A204.1 (cell line): ENCODE measurements at regions not wholly inside any gene's neighbourhood (a gene's known extent, or its start where the extent isn't known, plus 50 kb on each side); places are given as distances from the start of the nearest gene placed in this dataset.
"Not testable (repeated sequence)": the region's sequence is repeated elsewhere in the genome, so short reads cannot be mapped to it uniquely, and the experiment has no call there.

Source experiments
- FAIRE-seq: peaks from 2 replicates; lab custom pipeline; 2012; peaks lifted over from hg19 to GRCh38; lab: Jason Lieb, UNC

- no peak for FAIRE-seq
Observed at GRCh38 chr6:26267083-26267589, 97.9 kb upstream of the BTN3A2 start.

- FAIRE-seq: no peak
Observed at GRCh38 chr6:26268659-26269402, 96.2 kb upstream of the BTN3A2 start.

GRCh38 chr6:26269531-26270485, 95.2 kb upstream of the BTN3A2 start:
- no peak for FAIRE-seq

- FAIRE-seq: no peak
Observed at GRCh38 chr6:26270486-26270861, 94.5 kb upstream of the BTN3A2 start.

GRCh38 chr6:26270903-26271667, 93.9 kb upstream of the BTN3A2 start:
- peak; percentile 98 for FAIRE-seq

- FAIRE-seq: no peak
Observed at GRCh38 chr6:26271668-26272024, 93.4 kb upstream of the BTN3A2 start.

- no peak for FAIRE-seq
Observed at GRCh38 chr6:26272171-26272637, 92.8 kb upstream of the BTN3A2 start.

GRCh38 chr6:26273673-26274588, 91.1 kb upstream of the BTN3A2 start:
- no peak for FAIRE-seq

GRCh38 chr6:26275663-26276062, 89.3 kb upstream of the BTN3A2 start:
- FAIRE-seq: no peak

- no peak for FAIRE-seq
Observed at GRCh38 chr6:26276841-26277648, 88.0 kb upstream of the BTN3A2 start.

GRCh38 chr6:26278536-26278935, 86.5 kb upstream of the BTN3A2 start:
- FAIRE-seq: peak; percentile 39

- not testable (repeated sequence) for FAIRE-seq
Observed at GRCh38 chr6:26279371-26279770, 85.6 kb upstream of the BTN3A2 start.

GRCh38 chr6:26280407-26280806, 84.6 kb upstream of the BTN3A2 start:
- no peak for FAIRE-seq

GRCh38 chr6:26284537-26285142, 80.4 kb upstream of the BTN3A2 start:
- no peak for FAIRE-seq

- FAIRE-seq: peak; percentile 96
Observed at GRCh38 chr6:26285143-26286134, 79.6 kb upstream of the BTN3A2 start.

- no peak for FAIRE-seq
Observed at GRCh38 chr6:26286168-26286877, 78.7 kb upstream of the BTN3A2 start.

GRCh38 chr6:26288155-26288554, 76.8 kb upstream of the BTN3A2 start:
- no peak for FAIRE-seq

- FAIRE-seq: no peak
Observed at GRCh38 chr6:26290941-26291340, 74.1 kb upstream of the BTN3A2 start.
